Vagina (tissue), 2 donors: ENCODE measurements at regions not wholly inside any gene's neighbourhood (a gene's known extent, or its start where the extent isn't known, plus 50 kb on each side); places are given as distances from the start of the nearest gene placed in this dataset.

Experiments used
- POLR2A ChIP-seq, 2 donors: fragments of 450-650 bp; IDR thresholded peaks; one replicate each; pipeline ENCODE4 v1.6.1; 2017; ENCODE audit warnings: antibody characterized with exemption in 2 of 2, mild to moderate bottlenecking in 2 of 2, moderate library complexity in 2 of 2
- POLR2AphosphoS5 ChIP-seq, 2 donors: sonication (generic); formaldehyde crosslinking; IDR thresholded peaks; one replicate each; pipeline ENCODE4 v1.9.0; 2017; ENCODE audit warnings: antibody characterized with exemption in 2 of 2, mild to moderate bottlenecking in 2 of 2, low read depth in 1 of 2; ENCODE audit not compliant: insufficient read depth in 1 of 2
- TF ChIP-seq, protein P1 (sequence below), 3 experiments: fragments of 450-650 bp in 2 of 3; fragments of 200-600 bp in 1 of 3; sonication (generic) in 1 of 3; IDR thresholded peaks; one replicate each; pipeline ENCODE4 v1.5.1; 2017 to 2019; ENCODE audit warnings: antibody characterized with exemption in 3 of 3, mild to moderate bottlenecking in 2 of 3, moderate library complexity in 2 of 3

DNA sequence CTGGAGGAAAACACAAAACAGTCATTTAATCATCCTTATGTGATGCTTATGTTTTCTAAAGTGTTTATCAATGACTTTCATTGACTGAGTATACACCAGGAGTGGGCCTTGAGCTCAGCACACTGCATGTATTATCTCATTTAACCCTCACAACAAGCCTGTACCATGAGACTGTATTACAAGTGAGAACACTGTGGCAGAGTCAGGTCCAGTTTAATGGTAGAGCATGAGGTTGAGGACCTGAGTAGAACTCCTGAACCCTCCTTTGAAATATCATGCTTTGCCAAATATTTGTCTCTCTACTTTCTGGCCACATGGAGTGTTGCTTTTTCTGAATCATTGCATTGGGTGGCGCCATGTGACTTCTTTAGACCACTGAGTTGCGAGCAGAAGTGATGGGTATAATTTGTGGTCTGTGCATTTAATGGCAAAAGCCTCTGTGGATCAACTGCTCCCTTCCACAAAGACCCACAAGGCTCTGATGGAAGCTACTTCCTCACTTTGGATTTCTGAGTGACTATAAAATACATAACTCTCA is 65.0 kb upstream of the SIRPG start:
- TF ChIP-seq, protein P1, sequence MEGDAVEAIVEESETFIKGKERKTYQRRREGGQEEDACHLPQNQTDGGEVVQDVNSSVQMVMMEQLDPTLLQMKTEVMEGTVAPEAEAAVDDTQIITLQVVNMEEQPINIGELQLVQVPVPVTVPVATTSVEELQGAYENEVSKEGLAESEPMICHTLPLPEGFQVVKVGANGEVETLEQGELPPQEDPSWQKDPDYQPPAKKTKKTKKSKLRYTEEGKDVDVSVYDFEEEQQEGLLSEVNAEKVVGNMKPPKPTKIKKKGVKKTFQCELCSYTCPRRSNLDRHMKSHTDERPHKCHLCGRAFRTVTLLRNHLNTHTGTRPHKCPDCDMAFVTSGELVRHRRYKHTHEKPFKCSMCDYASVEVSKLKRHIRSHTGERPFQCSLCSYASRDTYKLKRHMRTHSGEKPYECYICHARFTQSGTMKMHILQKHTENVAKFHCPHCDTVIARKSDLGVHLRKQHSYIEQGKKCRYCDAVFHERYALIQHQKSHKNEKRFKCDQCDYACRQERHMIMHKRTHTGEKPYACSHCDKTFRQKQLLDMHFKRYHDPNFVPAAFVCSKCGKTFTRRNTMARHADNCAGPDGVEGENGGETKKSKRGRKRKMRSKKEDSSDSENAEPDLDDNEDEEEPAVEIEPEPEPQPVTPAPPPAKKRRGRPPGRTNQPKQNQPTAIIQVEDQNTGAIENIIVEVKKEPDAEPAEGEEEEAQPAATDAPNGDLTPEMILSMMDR (IDR thresholded peaks at IDR 0.05) = no peak
- no peak for TF ChIP-seq POLR2A (IDR thresholded peaks at IDR 0.05)
- TF ChIP-seq POLR2AphosphoS5 (IDR thresholded peaks at IDR 0.05; ENCODE audit: insufficient read depth in 1 of 2, low read depth in 1 of 2) = no peak
